IMR-90 (cell line): ENCODE measurements at regions not wholly inside any gene's neighbourhood (a gene's known extent, or its start where the extent isn't known, plus 50 kb on each side); places are given as distances from the start of the nearest gene placed in this dataset.

Source experiments
- ATAC-seq: fragments of 200-7000 bp; cut with Tn5 transposase; 2 replicates; pipeline ENCODE4 v1.9.1; 2020; ENCODE audit warnings: low read depth, mild to moderate bottlenecking, moderate library complexity
- BruUV-seq: library from RNA; stranded (reverse); fragments of 400-500 nt; replicated peaks from 2 replicates; lab custom pipeline; 2021; lab: Mats Ljungman, UMichigan
- CTCF ChIA-PET: fragments of 300-600 bp; formaldehyde crosslinking; extraction: SDS; loops from one replicate; lab custom pipeline; 2021; ENCODE audit warnings: antibody characterized with exemption; lab: Yijun Ruan, JAX
- POLR2A ChIA-PET: fragments of 300-600 bp; sonication (Branson Sonifier 250); formaldehyde crosslinking; loops from one replicate; lab custom pipeline; 2022; ENCODE audit warnings: antibody characterized with exemption; ENCODE audit not compliant: unreplicated experiment; lab: Charles Lee
- DNase-seq: peaks from one replicate; pipeline ENCODE4 v3.0.0; 2013
- H2AFZ ChIP-seq: replicated peaks from 2 replicates; pipeline ENCODE3; 2013; ENCODE audit warnings: low read length, mild to moderate bottlenecking; ENCODE audit not compliant: poor library complexity
- H2AK5ac ChIP-seq: 2 replicates; pipeline ENCODE4 v1.6.1; 2013; ENCODE audit warnings: low read depth, low read length, inconsistent platforms
- H2AK9ac ChIP-seq: replicated peaks from 2 replicates; pipeline ENCODE3; 2013; ENCODE audit warnings: mild to moderate bottlenecking, low read depth, low read length, moderate library complexity; ENCODE audit not compliant: poor library complexity
- H2BK120ac ChIP-seq: 2 replicates; pipeline ENCODE4 v1.6.1; 2013; ENCODE audit warnings: low read depth, low read length, inconsistent platforms
- H2BK15ac ChIP-seq: 3 replicates; pipeline ENCODE4 v1.6.1; 2013; ENCODE audit warnings: low read depth, low read length, inconsistent platforms
- H2BK20ac ChIP-seq: 2 replicates; pipeline ENCODE4 v1.6.1; 2013; ENCODE audit warnings: low read depth, mild to moderate bottlenecking, inconsistent platforms, low read length, moderate library complexity
- H2BK5ac ChIP-seq: 2 replicates; pipeline ENCODE4 v1.6.1; 2013; ENCODE audit warnings: mild to moderate bottlenecking, low read depth, low read length, inconsistent platforms; ENCODE audit not compliant: poor library complexity, severe bottlenecking
- H3K14ac ChIP-seq: replicated peaks from 2 replicates; pipeline ENCODE4 v1.6.1; 2013; ENCODE audit warnings: low read depth, low read length, inconsistent platforms
- H3K18ac ChIP-seq: 2 replicates; pipeline ENCODE4 v1.6.1; 2013; ENCODE audit warnings: low read depth, low read length, control low read depth
- H3K23ac ChIP-seq: 2 replicates; pipeline ENCODE4 v1.6.1; 2013; ENCODE audit warnings: low read depth, low read length, inconsistent platforms
- H3K27ac ChIP-seq: 2 replicates; pipeline ENCODE4 v1.5.1; 2013; ENCODE audit warnings: mild to moderate bottlenecking, control low read depth, low read length; ENCODE audit not compliant: insufficient read depth
- H3K27me3 ChIP-seq: 2 replicates; pipeline ENCODE4 v1.6.1; 2013; ENCODE audit warnings: low read length; ENCODE audit not compliant: control insufficient read depth, insufficient read depth
- H3K36me3 ChIP-seq: 2 replicates; pipeline ENCODE4 v1.6.1; 2013; ENCODE audit warnings: low read length, mixed read lengths; ENCODE audit not compliant: control insufficient read depth, insufficient read depth
- H3K4ac ChIP-seq: 2 replicates; pipeline ENCODE4 v1.6.1; 2013; ENCODE audit warnings: low read depth, low read length, inconsistent platforms
- H3K4me1 ChIP-seq: 2 replicates; pipeline ENCODE4 v1.6.1; 2013; ENCODE audit warnings: low read length, mixed read lengths; ENCODE audit not compliant: control insufficient read depth, insufficient read depth
- H3K4me2 ChIP-seq: 2 replicates; pipeline ENCODE4 v1.6.1; 2013; ENCODE audit warnings: low read depth, mild to moderate bottlenecking, control low read depth, low read length, moderate library complexity
- H3K4me3 ChIP-seq: 2 replicates; pipeline ENCODE4 v1.5.1; 2013; ENCODE audit warnings: low read depth, mild to moderate bottlenecking, control low read depth, low read length, moderate library complexity; ENCODE audit not compliant: insufficient read depth
- H3K56ac ChIP-seq: 2 replicates; pipeline ENCODE4 v1.6.1; 2013; ENCODE audit warnings: low read length, inconsistent platforms; ENCODE audit not compliant: insufficient read depth; ENCODE audit errors: extremely low read depth
- H3K79me1 ChIP-seq, 2 experiments: 2 replicates each; pipeline ENCODE4 v1.6.1; 2013; ENCODE audit warnings: low read length in 2 of 2, inconsistent platforms in 1 of 2, low read depth in 1 of 2
- H3K9ac ChIP-seq: 2 replicates; pipeline ENCODE4 v1.6.1; 2013; ENCODE audit warnings: low read depth, low read length, control low read depth
- H3K9me1 ChIP-seq: 2 replicates; pipeline ENCODE4 v1.6.1; 2013; ENCODE audit warnings: low read length, inconsistent platforms; ENCODE audit not compliant: insufficient read depth
- H3K9me3 ChIP-seq: 2 replicates; pipeline ENCODE4 v1.6.1; 2013; ENCODE audit warnings: low read length; ENCODE audit not compliant: control insufficient read depth, insufficient read depth
- H4K20me1 ChIP-seq: 2 replicates; pipeline ENCODE4 v1.6.1; 2013; ENCODE audit warnings: low read length, inconsistent platforms; ENCODE audit not compliant: insufficient read depth
- H4K5ac ChIP-seq: 2 replicates; pipeline ENCODE4 v1.6.1; 2013; ENCODE audit warnings: mild to moderate bottlenecking, low read depth, low read length, control low read depth
- H4K8ac ChIP-seq, 2 experiments: 2 replicates each; pipeline ENCODE4 v1.6.1; 2013; ENCODE audit warnings: low read depth in 2 of 2, low read length in 2 of 2, control low read depth in 1 of 2, inconsistent platforms in 1 of 2
- H4K91ac ChIP-seq: 2 replicates; pipeline ENCODE4 v1.6.1; 2013; ENCODE audit warnings: low read depth, low read length, inconsistent platforms; ENCODE audit not compliant: insufficient read depth
- MAFK ChIP-seq: IDR thresholded peaks from 2 replicates; pipeline ENCODE4 v1.6.1; 2012; ENCODE audit warnings: low read depth, low read length, improper control_type of control experiment
- WGBS, 2 experiments: methylation state at CpG; one replicate each; pipeline versions ENCODE4 v1.1.5 to v1.1.7; 2013; ENCODE audit warnings: missing lambda C conversion rate in 2 of 2; ENCODE audit not compliant: insufficient read length in 1 of 2; ENCODE audit errors: extremely low coverage in 2 of 2; 5-methylcytosine and 5-hydroxymethylcytosine counted together
- dilution Hi-C: fragments of 300-500 bp; cut with HindIII; formaldehyde crosslinking; loops from one replicate; pipeline ENCODE4 v1.14.3; 2018; ENCODE audit warnings: low sequenced_read_pairs; ENCODE audit not compliant: unreplicated experiment
- in situ Hi-C: fragments of 300-500 bp; cut with MboI; formaldehyde crosslinking; loops from 3 replicates; pipeline ENCODE4 v1.14.3; 2019; ENCODE audit warnings: low sequenced_read_pairs, inconsistent platforms, mixed read lengths
- intact Hi-C: fragments of 100-400 bp; cut with micrococcal nuclease; formaldehyde crosslinking; loops from 2 replicates; pipeline ENCODE4 v1.10.0; 2022

DNA sequence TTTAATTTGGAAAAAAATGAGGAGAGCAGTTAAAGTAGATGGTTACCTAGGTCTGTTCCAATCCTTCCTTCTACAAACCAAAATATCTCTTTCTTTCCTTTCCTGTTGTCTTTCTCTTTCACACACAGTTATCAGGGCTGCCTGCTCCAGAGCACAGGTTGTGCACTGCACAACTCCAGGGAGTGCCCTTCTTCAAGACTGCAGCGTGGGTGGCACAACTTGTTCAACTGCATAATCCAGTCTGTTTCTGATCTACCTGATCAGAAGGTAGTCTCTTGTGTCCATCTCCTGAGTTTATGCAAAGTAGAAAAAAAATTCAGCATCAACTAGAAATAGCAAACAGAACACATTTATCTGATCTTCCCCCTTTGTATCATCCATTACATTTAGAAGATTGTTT, 78.1 kb upstream of the COL13A1 start:
- intact Hi-C loops (no loop called here), in situ Hi-C loops (no loop called here), dilution Hi-C loops (no loop called here)
- Histone ChIP-seq H2BK120ac (no peak overlapping the region), H3K27ac (no peak overlapping the region), H2AK5ac (no peak overlapping the region), H3K23ac (no peak overlapping the region), H3K9ac (no peak overlapping the region), H4K8ac (no peak overlapping the region), H2BK5ac (no peak overlapping the region), H3K56ac (no peak overlapping the region), H4K20me1 (no peaks in the 10 kb centered on the region), H3K36me3 (no peaks in the 10 kb centered on the region), H2AFZ (no peak overlapping the region), H4K5ac (no peak overlapping the region), H3K79me1 (no peaks in the 10 kb centered on the region), H3K9me3 (peaks cover 4% of the 10 kb centered on the region), H2BK15ac (no peak overlapping the region), H4K91ac (no peak overlapping the region), H3K4me2 (no peak overlapping the region), H2AK9ac (no peak overlapping the region), H3K4ac (no peak overlapping the region), H3K18ac (no peak overlapping the region), H3K27me3 (no peaks in the 10 kb centered on the region; the same call in 1 of the 2 replicates), H3K9me1 (peaks cover 4% of the 10 kb centered on the region; the same call in 1 of the 2 replicates), H3K4me1 (peaks cover 13% of the 10 kb centered on the region), H3K14ac (no peak overlapping the region), H3K4me3 (no peak overlapping the region), H2BK20ac (no peak overlapping the region)
- WGBS, 2 experiments: no CpG with 5 or more reads among the region's 1 CpG
- BruUV-seq: no TSS peak
- DNase-seq (no peak), ATAC-seq (no peak)
- TF ChIP-seq MAFK: no peak
- ChIA-PET CTCF (no interaction called here), POLR2A (no interaction called here)
